ENCODE measurements at regions not wholly inside any gene's neighbourhood (a gene's known extent, or its start where the extent isn't known, plus 50 kb on each side); places are given as distances from the start of the nearest gene placed in this dataset.
"Not testable (repeated sequence)": the region's sequence is repeated elsewhere in the genome, so short reads cannot be mapped to it uniquely, and the experiment has no call there.

DNA sequence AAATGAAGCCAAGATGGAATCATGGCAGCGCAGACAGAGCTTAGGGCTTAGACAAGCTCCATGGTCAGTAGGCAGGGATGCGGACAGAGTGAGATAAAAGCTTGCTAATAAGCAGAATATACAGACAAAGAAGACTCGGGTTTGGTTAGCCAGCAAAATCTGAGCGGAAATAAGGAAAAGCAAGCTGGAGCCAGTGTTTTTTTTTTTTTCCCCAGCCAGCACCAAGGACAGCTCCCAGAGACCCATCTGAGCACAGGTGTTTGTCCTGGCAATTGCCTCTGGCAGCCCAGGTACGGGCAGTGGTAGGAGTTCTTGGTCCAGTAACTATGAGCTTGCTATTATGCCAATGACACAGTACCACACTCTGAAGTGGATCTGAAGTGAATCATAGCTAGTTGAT, 187.6 kb downstream of the ADCYAP1 start:
- DNase-seq (ENCODE audit: low spot score), result no peak
- in situ Hi-C loops (cut with HindIII; ENCODE audit: low sequenced_read_pairs), result no loop called here

DNA sequence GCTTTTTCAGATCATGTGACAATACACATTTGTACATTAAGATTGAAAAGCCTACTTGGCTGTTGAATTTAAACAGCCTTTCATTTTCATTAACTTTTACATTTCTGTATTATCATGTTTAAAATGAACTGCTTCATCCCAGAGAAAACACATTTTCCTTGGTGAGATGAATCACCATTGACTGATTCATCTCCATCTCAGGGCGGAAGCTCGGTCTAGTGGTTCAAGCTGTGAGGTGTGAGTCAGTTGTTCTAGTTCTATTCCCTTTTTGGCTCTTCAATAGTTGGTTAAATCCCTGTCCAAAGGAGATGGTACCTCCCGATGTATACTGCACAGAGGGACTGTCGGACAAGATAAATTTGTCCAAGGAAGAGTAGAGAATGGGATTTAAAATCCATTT, 189.7 kb downstream of the ADCYAP1 start:
- in situ Hi-C loops (cut with HindIII; ENCODE audit: low sequenced_read_pairs), result no loop called here
- no peak for DNase-seq (ENCODE audit: low spot score)

- DNase-seq (ENCODE audit: low spot score); in situ Hi-C loops (cut with HindIII; ENCODE audit: low sequenced_read_pairs): not testable (repeated sequence)
These were observed 193.5 kb downstream of the ADCYAP1 start for GRCh38 chr18:1097991-1098735.

DNA sequence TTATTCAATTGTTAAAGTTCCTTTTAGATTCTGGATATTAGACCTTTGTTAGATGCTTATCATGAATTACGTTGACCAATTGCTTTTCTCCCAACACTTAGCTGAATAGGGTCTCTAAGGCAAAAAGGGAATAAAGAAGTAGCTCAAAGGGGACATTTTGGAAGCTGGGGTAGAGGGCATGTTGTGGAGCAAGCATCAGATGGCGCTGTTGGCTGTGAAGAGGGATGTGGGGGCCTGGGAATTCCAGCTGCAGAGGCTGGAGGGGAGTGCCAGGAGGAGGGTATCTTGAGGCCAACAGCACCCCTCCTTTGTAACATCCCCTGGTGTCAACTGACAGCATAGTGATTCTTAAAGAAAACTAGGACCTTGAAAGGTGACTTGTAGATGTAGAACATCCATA, 198.2 kb downstream of the ADCYAP1 start:
- in situ Hi-C loops (cut with HindIII; ENCODE audit: low sequenced_read_pairs), result no loop called here
- DNase-seq (ENCODE audit: low spot score), result no peak

DNA sequence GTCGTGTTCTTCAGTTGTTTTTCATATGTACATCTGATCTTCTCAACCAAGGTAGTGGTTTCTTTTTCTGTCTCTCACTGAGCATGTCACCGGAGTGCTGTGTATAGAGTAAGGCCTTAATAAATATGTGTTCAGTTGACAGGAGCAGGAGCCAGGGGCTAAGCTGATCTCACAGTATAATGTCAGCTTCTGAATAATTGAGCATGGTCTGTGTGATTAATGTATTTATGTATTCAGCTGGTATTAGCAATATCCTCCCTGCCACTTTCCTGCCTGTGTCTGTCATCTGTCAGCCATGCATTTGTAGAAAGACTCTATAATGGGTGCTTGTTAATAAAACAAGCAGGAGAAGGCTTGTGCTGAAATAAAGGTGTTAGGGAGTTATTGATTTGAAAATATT, 198.9 kb downstream of the ADCYAP1 start:
- DNase-seq (ENCODE audit: low spot score), result no peak
- in situ Hi-C loops (cut with HindIII; ENCODE audit: low sequenced_read_pairs), result no loop called here

DNA sequence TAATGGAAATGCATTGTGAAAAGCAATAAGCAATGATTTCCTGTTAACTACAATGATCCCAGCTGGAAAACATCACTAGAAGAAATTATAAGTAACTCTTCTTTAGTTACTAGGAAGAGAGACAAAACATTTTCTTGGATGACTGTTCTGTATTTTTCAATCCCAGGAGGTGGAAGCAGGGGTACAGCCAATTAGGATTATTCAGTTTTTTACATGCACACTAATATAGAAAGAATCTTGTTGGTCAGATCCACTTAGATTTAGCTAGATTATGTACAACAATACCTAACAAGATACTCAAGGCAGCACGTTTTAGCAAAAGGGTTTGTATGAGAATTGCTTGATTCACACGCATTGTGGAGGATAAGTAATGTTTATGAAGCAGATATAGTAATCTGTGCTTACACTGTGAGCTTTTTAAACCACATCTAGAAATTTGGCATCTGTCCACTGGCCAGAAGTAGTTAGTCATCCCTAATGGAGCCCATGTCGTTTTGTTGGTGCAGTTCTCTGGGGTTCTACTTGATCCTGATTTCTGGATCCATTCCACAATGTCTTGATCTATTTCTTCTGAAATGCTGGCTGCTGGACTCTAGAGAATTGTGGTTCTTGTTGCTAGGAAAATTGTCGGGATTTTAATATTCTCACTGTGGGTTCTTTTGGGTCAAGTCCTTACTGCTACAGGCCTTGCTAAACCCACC, 199.7 kb downstream of the ADCYAP1 start:
- DNase-seq (ENCODE audit: low spot score), result no peak
- in situ Hi-C loops (cut with HindIII; ENCODE audit: low sequenced_read_pairs), result no loop called here

GRCh38 chr18:1124495-1124894, 219.8 kb downstream of the ADCYAP1 start:
- no peak for DNase-seq (ENCODE audit: low spot score)
- in situ Hi-C loops (cut with HindIII; ENCODE audit: low sequenced_read_pairs), result no loop called here

DNA sequence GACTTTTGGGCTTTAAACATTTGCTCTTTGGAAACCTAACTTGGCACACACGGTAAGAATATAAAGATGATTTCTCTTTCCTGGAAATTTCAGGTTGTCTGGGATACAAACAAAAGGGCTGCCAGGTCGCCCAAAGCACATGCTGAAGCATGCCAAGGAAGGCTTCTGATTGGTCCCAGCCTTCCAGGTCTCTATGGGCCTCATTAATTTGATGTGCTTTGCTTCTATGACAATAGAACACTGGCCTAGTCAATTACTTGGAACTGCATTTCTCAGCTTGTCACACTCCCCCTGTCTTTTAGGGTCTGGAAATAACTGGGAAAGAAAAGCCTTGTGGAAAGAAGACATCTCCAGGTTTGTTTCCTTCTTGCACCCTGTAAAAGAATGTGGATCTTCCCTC, 228.9 kb downstream of the ADCYAP1 start:
- no peak for DNase-seq (ENCODE audit: low spot score)
- in situ Hi-C loops (cut with HindIII; ENCODE audit: low sequenced_read_pairs), result no loop called here

DNA sequence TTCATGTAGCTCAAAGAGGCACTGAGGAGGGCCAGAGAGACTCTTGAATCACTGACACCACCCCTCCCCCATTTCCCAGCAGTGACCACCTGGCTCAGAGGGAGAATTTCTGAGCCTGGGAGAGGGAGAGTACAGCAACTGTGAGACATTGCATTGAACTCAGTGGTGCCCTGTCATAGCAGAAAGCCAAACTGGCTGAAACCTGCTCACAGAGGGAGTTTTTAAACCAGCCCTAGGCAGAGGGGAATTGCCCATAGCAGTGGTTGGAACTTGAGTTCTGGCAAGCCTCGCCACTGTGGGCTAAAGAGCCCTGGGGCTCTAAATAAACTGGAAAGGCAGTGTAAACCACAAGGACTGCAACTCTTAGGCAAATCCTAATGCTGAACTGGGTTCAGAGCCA, 243.1 kb downstream of the ADCYAP1 start:
- in situ Hi-C loops (cut with HindIII; ENCODE audit: low sequenced_read_pairs), result no loop called here
- no peak for DNase-seq (ENCODE audit: low spot score)

DNA sequence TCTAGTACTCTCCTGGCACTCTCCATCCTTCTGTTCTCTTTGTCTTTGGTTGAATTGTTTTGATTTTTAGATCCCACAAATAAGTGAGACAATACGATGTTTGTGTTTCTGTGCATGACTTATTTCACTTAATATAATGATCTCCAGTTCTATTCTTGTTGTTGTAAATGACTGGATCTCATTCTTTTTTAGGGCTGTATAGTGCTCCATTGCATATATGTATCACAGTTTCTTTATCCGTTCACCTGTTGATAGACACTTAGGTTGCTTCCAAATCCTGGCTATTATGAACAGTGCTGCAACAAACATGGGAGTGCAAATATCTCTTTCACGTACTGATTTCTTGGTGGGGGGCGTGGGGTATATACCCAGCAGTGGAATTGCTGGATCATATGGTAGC, 245.0 kb downstream of the ADCYAP1 start:
- in situ Hi-C loops (cut with HindIII; ENCODE audit: low sequenced_read_pairs), result no loop called here
- DNase-seq (ENCODE audit: low spot score), result no peak

GRCh38 chr18:1150344-1150743, 245.7 kb downstream of the ADCYAP1 start:
- in situ Hi-C loops (cut with HindIII; ENCODE audit: low sequenced_read_pairs), result no loop called here
- no peak for DNase-seq (ENCODE audit: low spot score)

DNA sequence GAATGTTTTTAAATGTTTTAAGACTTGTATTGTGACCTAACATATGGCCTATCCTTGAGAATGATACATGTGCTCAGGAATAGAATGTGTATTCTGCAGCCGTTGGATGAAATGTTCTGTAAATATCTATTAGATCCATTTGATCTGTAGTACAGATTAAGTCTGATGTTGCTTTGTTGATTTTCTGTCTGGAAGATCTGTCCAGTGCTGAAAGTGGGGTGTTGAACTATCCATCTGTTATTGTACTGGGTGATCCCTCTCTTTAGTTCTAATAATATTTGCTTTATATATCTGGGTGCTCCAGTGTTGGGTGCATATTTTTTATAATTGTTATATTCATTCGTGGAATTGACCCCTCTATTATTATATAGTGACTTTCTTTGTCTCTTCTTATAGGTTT, 248.3 kb downstream of the ADCYAP1 start:
- in situ Hi-C loops (cut with HindIII; ENCODE audit: low sequenced_read_pairs); DNase-seq (ENCODE audit: low spot score): not testable (repeated sequence)

DNA sequence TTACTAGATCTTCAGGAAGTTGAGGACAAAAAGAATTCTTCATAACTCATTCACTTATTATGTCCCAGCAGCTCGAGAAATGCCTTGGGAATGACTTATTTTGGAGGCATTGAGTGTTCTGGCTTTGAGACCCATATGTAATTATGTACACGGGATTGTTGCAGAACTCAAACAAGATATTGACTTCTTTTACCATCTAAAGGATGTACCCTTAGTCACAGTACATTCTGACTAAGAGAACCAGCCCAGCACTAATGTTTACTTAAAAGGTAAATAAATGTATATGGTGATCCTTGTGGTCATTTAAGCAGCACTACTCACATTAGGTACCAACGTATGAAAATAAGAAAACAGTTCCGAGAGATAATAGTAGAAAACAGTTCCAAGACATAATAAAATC, 268.9 kb downstream of the ADCYAP1 start:
- in situ Hi-C loops (cut with HindIII; ENCODE audit: low sequenced_read_pairs), result no loop called here
- DNase-seq (ENCODE audit: low spot score), result no peak

GRCh38 chr18:1177232-1177631, 272.6 kb downstream of the ADCYAP1 start:
- DNase-seq (ENCODE audit: low spot score), result no peak
- in situ Hi-C loops (cut with HindIII; ENCODE audit: low sequenced_read_pairs), result no loop called here

DNA sequence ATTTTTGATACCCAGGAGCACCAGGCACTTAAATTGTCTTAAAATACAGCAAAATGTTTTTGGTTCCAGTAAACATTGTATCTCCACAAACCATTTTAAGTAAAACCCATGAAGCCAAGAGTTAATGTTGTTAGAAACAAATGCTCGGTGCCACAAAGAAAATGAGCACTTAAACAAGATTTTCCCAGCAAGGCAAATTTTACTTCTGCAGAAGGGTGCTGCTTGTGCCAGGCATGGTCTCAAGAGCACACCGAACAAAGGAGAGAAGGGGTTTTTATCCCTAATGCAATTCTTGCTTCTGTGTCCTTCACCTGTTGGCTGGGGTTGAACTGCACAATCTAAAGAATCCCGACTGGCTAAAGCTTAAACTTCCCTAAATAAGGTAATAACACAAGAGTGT, 286.7 kb downstream of the ADCYAP1 start:
- DNase-seq (ENCODE audit: low spot score), result no peak
- in situ Hi-C loops (cut with HindIII; ENCODE audit: low sequenced_read_pairs), result no loop called here

DNA sequence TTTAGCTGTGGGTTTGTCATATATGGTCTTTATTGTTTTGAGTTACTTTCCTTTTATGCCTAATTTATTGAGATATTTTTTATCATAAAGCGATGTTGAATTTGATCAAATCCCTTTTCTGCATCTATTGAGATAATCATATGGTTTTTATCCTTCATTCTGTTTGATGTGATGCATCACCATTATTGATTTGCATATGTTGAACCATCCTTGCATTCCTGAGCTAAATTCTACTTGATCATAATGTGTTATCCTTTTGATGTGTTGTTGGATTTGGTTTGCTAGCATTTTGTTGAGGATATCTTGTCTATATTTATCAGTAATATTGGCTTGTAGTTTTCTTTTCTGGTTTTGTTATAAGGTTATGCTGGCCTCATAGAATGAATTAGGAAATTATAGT, 308.5 kb downstream of the ADCYAP1 start:
- in situ Hi-C loops (cut with HindIII; ENCODE audit: low sequenced_read_pairs), result no loop called here
- DNase-seq (ENCODE audit: low spot score), result no peak

DNA sequence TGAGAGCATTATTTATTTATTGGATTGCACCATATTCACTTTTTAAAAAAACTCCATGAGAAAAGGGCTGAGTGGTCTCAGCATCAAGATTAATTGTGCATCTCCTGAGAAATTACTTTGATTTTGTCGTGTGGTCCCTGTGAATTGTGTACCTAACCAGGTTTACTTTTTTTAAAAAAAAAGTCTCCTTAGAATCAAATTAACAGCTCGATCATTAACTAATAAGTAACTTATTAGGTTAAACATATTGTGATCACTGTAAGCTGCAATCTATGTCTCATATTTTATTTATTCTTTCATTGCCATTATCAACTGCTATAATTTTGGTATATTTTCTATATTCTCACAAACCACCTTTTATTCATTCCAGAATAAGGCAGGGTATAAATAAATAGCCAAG, 318.2 kb downstream of the ADCYAP1 start:
- in situ Hi-C loops (cut with HindIII; ENCODE audit: low sequenced_read_pairs), result no loop called here
- no peak for DNase-seq (ENCODE audit: low spot score)

DNA sequence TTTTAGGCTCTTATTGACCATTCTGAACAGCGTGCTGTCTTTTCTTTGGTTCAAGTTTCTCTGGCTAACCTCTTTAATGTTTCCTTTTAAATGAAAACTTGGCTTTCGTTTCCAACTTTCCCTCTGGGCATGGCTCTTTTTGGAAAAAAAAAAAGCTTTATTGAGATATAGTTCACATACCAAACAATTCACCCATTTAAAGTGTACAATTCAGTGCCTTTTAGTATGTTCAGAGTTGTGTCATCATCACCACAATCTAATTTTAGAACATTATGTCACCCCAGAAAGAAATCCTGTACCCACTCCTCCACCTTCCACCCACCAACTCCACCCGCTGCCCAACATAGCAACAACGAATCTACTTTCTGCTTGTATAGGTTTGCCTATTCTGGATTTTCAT, 322.4 kb downstream of the ADCYAP1 start:
- in situ Hi-C loops (cut with HindIII; ENCODE audit: low sequenced_read_pairs), result no loop called here
- DNase-seq (ENCODE audit: low spot score), result no peak

DNA sequence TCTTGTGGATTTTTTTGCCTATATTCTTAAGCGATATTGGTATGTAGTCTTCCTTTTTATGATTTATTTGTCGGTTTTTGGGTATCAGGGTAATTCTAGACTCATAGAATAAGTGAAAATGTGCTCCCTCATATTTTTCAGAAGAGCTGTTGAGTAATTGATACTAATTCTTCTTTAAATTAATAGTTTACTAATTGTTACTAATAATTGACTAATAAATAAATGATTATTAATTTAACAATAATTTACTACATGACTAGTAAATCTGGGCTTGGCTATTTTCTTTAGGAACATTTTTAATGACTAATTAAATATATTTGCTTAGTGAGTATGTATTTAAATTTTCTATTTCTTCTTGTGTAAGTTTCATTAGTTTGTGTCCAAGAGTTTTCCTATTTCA, 325.0 kb downstream of the ADCYAP1 start:
- no peak for DNase-seq (ENCODE audit: low spot score)
- in situ Hi-C loops (cut with HindIII; ENCODE audit: low sequenced_read_pairs), result no loop called here

DNA sequence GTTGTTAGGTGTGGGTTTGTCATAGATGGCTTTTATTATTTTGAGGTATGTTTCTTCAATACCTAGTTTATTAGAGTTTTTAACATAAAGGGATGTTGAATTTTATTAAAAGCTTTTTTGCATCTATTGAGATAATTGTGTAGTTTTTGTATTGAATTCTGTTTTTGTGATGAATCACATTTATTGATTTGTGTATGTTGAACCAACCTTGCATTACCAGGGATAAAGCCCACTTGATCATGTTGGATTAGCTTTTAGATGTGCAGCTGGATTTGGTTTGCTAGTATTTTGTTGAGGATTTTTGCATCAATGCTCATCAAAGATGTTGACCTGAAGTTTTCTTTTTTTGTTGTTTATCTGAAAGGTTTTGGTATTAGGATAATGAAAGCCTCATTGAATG, 328.2 kb downstream of the ADCYAP1 start:
- in situ Hi-C loops (cut with HindIII; ENCODE audit: low sequenced_read_pairs), result no loop called here

DNA sequence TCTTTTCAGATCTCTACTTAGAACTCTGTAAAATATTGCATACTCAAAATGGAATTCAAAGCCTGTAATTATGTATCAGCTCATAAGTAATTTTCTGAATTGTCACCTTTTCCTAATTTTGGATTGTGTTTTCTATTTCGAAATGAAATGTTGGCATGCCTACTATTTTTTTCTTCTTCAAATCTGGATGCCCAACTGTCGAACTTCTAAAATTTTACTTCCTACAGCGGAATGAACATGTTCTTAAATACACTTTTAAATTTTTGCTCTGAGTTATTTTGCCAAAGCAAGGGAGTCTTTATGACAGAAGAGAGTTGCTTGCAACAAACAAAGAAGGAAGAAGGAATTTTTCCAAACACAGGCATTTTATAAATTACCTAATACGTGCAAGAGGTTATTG, 336.0 kb downstream of the ADCYAP1 start:
- DNase-seq (ENCODE audit: low spot score), result no peak
- in situ Hi-C loops (cut with HindIII; ENCODE audit: low sequenced_read_pairs), result no loop called here

More for the DNA sequence above, 328.2 kb downstream of the ADCYAP1 start:
- DNase-seq (ENCODE audit: low spot score), result no peak

Data from G401 (cell line).